Dendritic cell treated with granulocyte-macrophage colony-stimulating factor and Interleukin-4, amounts not matched to agents 40 ng/mL and 50 ng/mL, for 4 days (primary cell): ENCODE measurements at regions not wholly inside any gene's neighbourhood (a gene's known extent, or its start where the extent isn't known, plus 50 kb on each side); places are given as distances from the start of the nearest gene placed in this dataset.

Experiments
- H3K27ac Mint-ChIP-seq: one replicate; pipeline ENCODE4 v1.8.0; 2022; ENCODE audit warnings: mild to moderate bottlenecking, mixed read lengths
- H3K27me3 Mint-ChIP-seq: one replicate; pipeline ENCODE4 v1.8.0; 2022; ENCODE audit warnings: mild to moderate bottlenecking, mixed read lengths
- H3K36me3 Mint-ChIP-seq: one replicate; pipeline ENCODE4 v1.8.0; 2022; ENCODE audit warnings: low read depth, mixed read lengths
- H3K4me1 Mint-ChIP-seq: one replicate; pipeline ENCODE4 v1.8.0; 2022; ENCODE audit warnings: low read depth, mixed read lengths
- H3K4me3 Mint-ChIP-seq: one replicate; pipeline ENCODE4 v1.8.0; 2022; ENCODE audit warnings: mild to moderate bottlenecking, moderate library complexity, mixed read lengths
- H3K9me3 Mint-ChIP-seq: one replicate; pipeline ENCODE4 v1.8.0; 2022; ENCODE audit warnings: mixed read lengths
- intact Hi-C: fragments of 100-400 bp; cut with micrococcal nuclease; formaldehyde crosslinking; loops from one replicate; pipeline ENCODE4 v1.15.0; 2022

DNA sequence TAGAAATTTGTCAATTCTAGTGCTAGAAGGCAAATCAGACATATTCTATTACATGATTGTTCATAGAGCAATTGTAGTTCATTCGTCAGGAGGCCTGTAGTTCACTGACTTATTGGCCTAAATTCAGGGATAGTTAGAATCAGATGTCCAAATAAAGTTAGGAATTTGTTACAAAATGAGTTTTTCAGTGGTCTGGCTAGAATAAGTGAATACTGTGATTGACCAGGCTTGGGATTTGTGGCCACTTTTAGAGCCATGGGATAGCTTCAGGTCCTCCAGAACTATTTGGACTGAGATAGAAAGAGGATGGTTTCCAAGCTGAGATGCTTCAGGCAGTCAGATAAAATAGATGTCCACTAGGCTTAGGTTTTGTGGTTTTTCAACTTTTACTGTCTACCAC lies 199.1 kb upstream of the MPDZ start:
- intact Hi-C loops, result no loop called here
- Mint-ChIP-seq H3K36me3 (no peaks in the 10 kb centered on the region), H3K4me3 (no peak overlapping the region), H3K9me3 (peaks cover 46% of the 10 kb centered on the region), H3K4me1 (no peaks in the 10 kb centered on the region), H3K27ac (no peak overlapping the region), H3K27me3 (no peaks in the 10 kb centered on the region)

GRCh38 chr9:13478160-13478559 lies 198.7 kb upstream of the MPDZ start:
- H3K27me3 Mint-ChIP-seq, result no peaks in the 10 kb centered on the region
- peaks cover 41% of the 10 kb centered on the region for H3K9me3 Mint-ChIP-seq
- no peaks in the 10 kb centered on the region for H3K36me3 Mint-ChIP-seq
- no peak overlapping the region for H3K4me3 Mint-ChIP-seq
- intact Hi-C loops, result no loop called here
- no peaks in the 10 kb centered on the region for H3K4me1 Mint-ChIP-seq
- H3K27ac Mint-ChIP-seq, result no peak overlapping the region

DNA sequence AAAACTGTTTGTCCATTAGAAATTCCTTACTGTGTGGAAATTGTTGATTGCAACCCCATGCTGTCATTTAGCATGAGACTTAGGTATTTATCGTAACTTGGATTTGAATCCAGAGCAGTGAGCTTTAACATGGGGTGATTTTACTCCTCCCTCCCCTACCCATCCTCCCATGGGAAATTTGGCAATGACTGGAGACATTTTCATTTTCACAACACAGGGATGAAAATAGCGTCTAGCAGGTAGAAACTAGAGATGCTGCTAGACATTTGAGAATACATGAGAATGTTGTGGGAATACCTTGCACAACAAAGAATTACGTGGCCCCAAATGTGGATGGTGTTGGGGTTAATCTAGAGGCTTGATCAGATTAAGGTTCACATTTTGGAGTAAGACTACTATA lies 191.3 kb upstream of the MPDZ start:
- no peak overlapping the region for H3K4me3 Mint-ChIP-seq
- H3K27me3 Mint-ChIP-seq, result no peaks in the 10 kb centered on the region
- no peaks in the 10 kb centered on the region for H3K4me1 Mint-ChIP-seq
- no peak overlapping the region for H3K27ac Mint-ChIP-seq
- H3K36me3 Mint-ChIP-seq, result no peaks in the 10 kb centered on the region
- H3K9me3 Mint-ChIP-seq, result peaks cover 10% of the 10 kb centered on the region
- intact Hi-C loops, result no loop called here

DNA sequence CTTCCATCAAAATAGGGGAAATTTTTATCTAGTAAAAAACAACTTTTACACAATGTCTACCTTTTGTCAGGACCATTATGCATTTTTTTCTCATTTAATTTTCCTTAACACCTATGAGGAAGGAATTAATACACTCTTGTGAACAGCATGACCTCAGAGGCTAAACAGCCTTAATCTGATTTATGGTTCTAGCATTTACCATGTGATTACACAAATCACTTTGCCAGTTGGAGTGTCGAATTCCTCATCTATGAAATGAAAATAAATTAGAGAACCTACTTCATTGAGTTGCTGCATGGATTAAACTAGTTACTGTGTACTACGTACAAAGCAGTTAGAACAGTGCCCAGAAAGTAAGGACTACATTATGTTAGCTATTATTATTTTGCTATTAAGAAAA lies 187.7 kb upstream of the MPDZ start:
- H3K27ac Mint-ChIP-seq, result no peak overlapping the region
- H3K27me3 Mint-ChIP-seq, result no peaks in the 10 kb centered on the region
- intact Hi-C loops, result no loop called here
- H3K4me1 Mint-ChIP-seq, result no peaks in the 10 kb centered on the region
- H3K4me3 Mint-ChIP-seq, result no peak overlapping the region
- H3K9me3 Mint-ChIP-seq, result no peaks in the 10 kb centered on the region
- H3K36me3 Mint-ChIP-seq, result no peaks in the 10 kb centered on the region

GRCh38 chr9:13461414-13461991 lies 182.0 kb upstream of the MPDZ start:
- Mint-ChIP-seq H3K4me3 (no peak overlapping the region), H3K27me3 (no peaks in the 10 kb centered on the region), H3K9me3 (peaks cover 6% of the 10 kb centered on the region), H3K36me3 (no peaks in the 10 kb centered on the region), H3K4me1 (no peaks in the 10 kb centered on the region), H3K27ac (no peak overlapping the region)
- intact Hi-C loops, result no loop called here

GRCh38 chr9:13459071-13459470 lies 179.6 kb upstream of the MPDZ start:
- H3K27me3 Mint-ChIP-seq, result no peaks in the 10 kb centered on the region
- peaks cover 6% of the 10 kb centered on the region for H3K9me3 Mint-ChIP-seq
- no peaks in the 10 kb centered on the region for H3K4me1 Mint-ChIP-seq
- intact Hi-C loops, result no loop called here
- no peak overlapping the region for H3K4me3 Mint-ChIP-seq
- no peak overlapping the region for H3K27ac Mint-ChIP-seq
- no peaks in the 10 kb centered on the region for H3K36me3 Mint-ChIP-seq

DNA sequence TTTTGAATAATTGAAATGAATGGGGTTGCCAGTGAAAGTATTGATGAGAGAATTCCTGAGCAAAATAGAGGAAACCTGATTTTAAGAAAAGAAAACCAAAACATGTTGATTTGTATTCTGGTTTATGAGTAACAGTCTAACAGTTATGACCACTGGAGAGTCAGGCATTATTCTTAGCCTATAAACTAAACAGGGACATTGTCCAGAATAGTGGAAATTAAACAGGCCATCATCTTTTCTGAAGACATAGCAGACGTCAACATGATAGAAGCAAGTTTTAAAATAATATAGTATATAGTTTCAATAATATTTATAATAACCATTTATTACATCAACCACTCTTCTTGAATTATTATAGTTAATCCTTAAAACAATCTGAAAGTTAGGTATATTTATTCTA lies 178.3 kb upstream of the MPDZ start:
- no peaks in the 10 kb centered on the region for H3K36me3 Mint-ChIP-seq
- H3K27me3 Mint-ChIP-seq, result no peaks in the 10 kb centered on the region
- intact Hi-C loops, result no loop called here
- H3K27ac Mint-ChIP-seq, result no peak overlapping the region
- no peak overlapping the region for H3K4me3 Mint-ChIP-seq
- H3K9me3 Mint-ChIP-seq, result peaks cover 6% of the 10 kb centered on the region
- H3K4me1 Mint-ChIP-seq, result no peaks in the 10 kb centered on the region

DNA sequence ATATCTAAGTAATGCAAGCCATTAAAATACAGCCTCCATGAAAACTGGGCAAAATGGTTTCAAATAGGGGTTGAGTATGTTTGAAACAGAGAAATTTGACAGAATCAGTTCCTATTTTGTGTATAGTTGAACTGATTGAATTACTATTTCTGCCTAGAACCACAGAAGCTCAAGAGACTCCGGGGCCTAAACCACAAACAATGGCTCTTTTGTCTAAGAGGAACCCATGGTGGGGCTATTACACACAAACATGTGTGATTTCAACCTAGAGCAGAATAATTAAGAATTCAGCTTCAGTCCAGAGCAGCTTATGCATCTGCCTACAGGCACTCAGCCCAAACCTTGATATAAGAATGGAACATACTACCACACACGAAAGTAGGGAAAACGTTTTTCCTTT lies 171.2 kb upstream of the MPDZ start:
- H3K36me3 Mint-ChIP-seq, result no peaks in the 10 kb centered on the region
- H3K4me3 Mint-ChIP-seq, result no peak overlapping the region
- no peak overlapping the region for H3K27ac Mint-ChIP-seq
- no peaks in the 10 kb centered on the region for H3K27me3 Mint-ChIP-seq
- H3K9me3 Mint-ChIP-seq, result no peaks in the 10 kb centered on the region
- no peaks in the 10 kb centered on the region for H3K4me1 Mint-ChIP-seq
- intact Hi-C loops, result no loop called here

DNA sequence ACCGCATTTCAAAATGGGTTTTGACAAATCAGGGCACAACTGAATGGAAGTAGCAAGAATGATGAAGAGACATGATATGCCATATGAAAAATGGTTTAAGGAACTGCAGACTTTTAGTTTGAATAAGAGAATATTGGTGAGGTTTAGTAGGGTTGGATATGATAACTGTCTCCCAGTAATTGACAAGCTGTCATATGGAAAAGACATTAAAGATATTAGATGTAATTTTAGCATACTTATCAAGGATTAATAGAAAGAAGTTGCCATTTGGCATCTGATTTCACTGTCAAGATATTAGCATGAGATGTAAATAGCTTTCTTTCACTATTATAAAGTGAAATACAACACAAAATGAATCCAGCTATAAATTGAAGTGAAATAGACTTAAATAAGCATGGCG lies 169.0 kb upstream of the MPDZ start:
- Mint-ChIP-seq H3K27me3 (no peaks in the 10 kb centered on the region), H3K4me3 (no peak overlapping the region), H3K27ac (no peak overlapping the region), H3K36me3 (no peaks in the 10 kb centered on the region), H3K4me1 (no peaks in the 10 kb centered on the region), H3K9me3 (no peaks in the 10 kb centered on the region)
- intact Hi-C loops, result no loop called here

- H3K4me1 Mint-ChIP-seq, result no peaks in the 10 kb centered on the region
- no peak overlapping the region for H3K27ac Mint-ChIP-seq
- intact Hi-C loops, result no loop called here
- no peaks in the 10 kb centered on the region for H3K9me3 Mint-ChIP-seq
- H3K27me3 Mint-ChIP-seq, result no peaks in the 10 kb centered on the region
- H3K36me3 Mint-ChIP-seq, result no peaks in the 10 kb centered on the region
- no peak overlapping the region for H3K4me3 Mint-ChIP-seq
These were observed 168.4 kb upstream of the MPDZ start for GRCh38 chr9:13447843-13448422.

GRCh38 chr9:13446938-13447842 lies 167.7 kb upstream of the MPDZ start:
- Mint-ChIP-seq H3K9me3 (no peaks in the 10 kb centered on the region), H3K4me3 (no peak overlapping the region), H3K4me1 (no peaks in the 10 kb centered on the region), H3K27ac (no peak overlapping the region), H3K36me3 (no peaks in the 10 kb centered on the region), H3K27me3 (no peaks in the 10 kb centered on the region)
- intact Hi-C loops, result no loop called here

DNA sequence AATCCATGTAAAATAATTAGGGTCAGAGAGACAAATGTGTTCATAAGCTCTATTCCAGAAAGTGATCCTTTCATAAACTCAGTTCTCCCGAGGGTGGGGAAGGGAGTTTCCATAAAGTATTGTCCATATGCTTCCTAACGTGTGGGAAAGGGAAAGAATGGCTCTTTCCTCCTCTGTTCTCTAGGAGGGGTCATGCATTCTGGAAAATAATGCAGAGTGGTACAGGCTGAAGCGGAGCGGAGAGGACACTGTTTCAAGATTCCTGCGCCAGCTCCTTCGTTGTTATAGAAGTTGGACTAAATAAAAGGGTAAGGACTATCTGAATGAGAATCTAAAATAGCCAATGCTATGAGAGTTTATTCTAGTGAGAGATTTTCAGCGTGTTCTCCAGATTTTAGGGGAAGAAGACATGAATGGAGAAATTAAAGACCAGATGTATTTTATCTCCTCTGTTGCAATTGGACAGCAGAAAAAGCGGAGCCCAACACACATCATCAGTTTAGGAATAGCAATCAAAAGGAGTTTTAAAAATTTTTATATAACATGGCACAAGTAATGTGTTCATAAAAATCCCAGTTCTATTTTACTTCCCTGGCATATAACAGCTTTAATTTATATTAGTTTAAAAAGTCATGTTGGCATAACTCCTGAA lies 166.9 kb upstream of the MPDZ start:
- intact Hi-C loops, result no loop called here
- H3K4me3 Mint-ChIP-seq, result no peak overlapping the region

DNA sequence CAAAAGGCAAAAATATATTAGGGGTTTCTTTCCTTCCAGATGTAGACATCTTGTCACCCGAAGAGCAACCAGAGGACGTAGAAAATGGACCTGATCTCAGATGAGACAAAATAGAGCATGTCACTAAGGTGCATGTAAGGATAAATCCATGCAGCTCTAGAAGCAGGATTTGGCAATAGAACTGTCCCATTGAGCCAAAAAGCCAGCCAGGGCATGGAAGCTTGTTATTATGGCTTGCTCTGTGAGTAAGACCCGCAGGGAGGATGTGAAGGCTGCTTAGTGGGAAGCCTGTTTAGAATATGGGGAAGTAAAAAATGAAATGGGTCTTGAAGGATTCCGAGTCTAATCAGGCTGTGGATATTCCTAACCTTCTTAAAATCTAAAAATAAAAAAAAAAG lies 165.6 kb upstream of the MPDZ start:
- intact Hi-C loops, result no loop called here
- Mint-ChIP-seq H3K27ac (no peak overlapping the region), H3K4me1 (no peaks in the 10 kb centered on the region), H3K36me3 (no peaks in the 10 kb centered on the region), H3K4me3 (no peak overlapping the region), H3K9me3 (no peaks in the 10 kb centered on the region), H3K27me3 (no peaks in the 10 kb centered on the region)

More for the DNA sequence above, 166.9 kb upstream of the MPDZ start:
- H3K27ac Mint-ChIP-seq, result no peak overlapping the region
- no peaks in the 10 kb centered on the region for H3K4me1 Mint-ChIP-seq
- no peaks in the 10 kb centered on the region for H3K9me3 Mint-ChIP-seq
- no peaks in the 10 kb centered on the region for H3K36me3 Mint-ChIP-seq
- H3K27me3 Mint-ChIP-seq, result no peaks in the 10 kb centered on the region
